ENCODE measurements at regions not wholly inside any gene's neighbourhood (a gene's known extent, or its start where the extent isn't known, plus 50 kb on each side); places are given as distances from the start of the nearest gene placed in this dataset.

DNA sequence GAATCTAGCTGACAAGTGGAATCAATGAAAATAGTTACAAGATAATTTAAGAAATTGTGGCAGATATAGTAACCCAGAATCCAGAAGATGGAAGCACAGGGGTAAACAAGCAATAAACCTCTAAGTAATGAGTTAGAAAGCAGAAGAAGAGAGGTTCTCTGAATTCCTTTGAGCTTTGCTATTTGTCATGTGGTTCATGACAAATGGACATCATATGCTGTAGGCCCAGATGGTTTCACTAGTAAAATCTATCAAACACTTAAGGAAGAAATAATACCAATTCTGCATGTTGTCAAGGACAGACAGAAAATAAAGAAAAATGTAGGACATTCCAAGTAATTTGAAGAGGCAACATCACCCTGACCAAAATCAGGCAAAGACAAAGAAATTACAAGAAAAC, 480.8 kb upstream of the INTU start:
- no peak for DNase-seq (ENCODE audit: low read depth, low spot score)
- Histone ChIP-seq H3K9ac (ENCODE audit: insufficient read length, low read depth) (no peak overlapping the region), H3K9me3 (ENCODE audit: insufficient read depth, low read length) (no peaks in the 10 kb centered on the region), H3K36me3 (ENCODE audit: insufficient read depth, insufficient read length, low read length) (no peaks in the 10 kb centered on the region), H3K4me1 (ENCODE audit: insufficient read depth, insufficient read length) (no peaks in the 10 kb centered on the region), H3K27me3 (ENCODE audit: insufficient read depth, insufficient read length) (no peaks in the 10 kb centered on the region), H3K4me3 (ENCODE audit: insufficient read length, low read depth) (no peak overlapping the region)
- TF ChIP-seq ZNF274 (IDR thresholded peaks at IDR 0.05; ENCODE audit: low read depth, low read length) (no peak), YY1 (IDR thresholded peaks at IDR 0.05; ENCODE audit: insufficient read depth, insufficient read length) (no peak), SUZ12 (IDR thresholded peaks at IDR 0.05; ENCODE audit: extremely low read depth, insufficient read depth, insufficient read length) (no peak)

DNA sequence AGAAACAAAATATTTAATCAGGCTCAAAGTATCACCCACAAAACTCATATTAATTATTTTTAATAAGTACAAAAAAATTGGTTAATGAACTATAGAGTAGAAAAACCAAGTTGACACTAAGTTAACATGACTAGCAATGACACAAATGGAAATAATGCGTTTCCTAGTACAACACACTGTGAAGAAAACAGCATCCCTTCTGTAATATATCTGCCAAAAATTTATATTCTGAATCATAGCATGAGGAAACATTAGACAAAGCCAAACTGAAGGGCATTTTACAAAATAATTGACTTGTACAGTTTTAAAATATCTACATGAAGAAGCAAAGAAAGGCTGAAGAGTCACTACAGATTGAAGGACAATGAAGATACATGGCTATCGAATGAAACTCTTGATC, 477.6 kb upstream of the INTU start:
- H3K4me3 ChIP-seq (ENCODE audit: insufficient read length, low read depth): no peak overlapping the region
- no peak overlapping the region for H3K9ac ChIP-seq (ENCODE audit: insufficient read length, low read depth)
- H3K27me3 ChIP-seq (ENCODE audit: insufficient read depth, insufficient read length): no peaks in the 10 kb centered on the region
- no peaks in the 10 kb centered on the region for H3K36me3 ChIP-seq (ENCODE audit: insufficient read depth, insufficient read length, low read length)
- no peaks in the 10 kb centered on the region for H3K4me1 ChIP-seq (ENCODE audit: insufficient read depth, insufficient read length)
- H3K9me3 ChIP-seq (ENCODE audit: insufficient read depth, low read length): no peaks in the 10 kb centered on the region
- TF ChIP-seq ZNF274 (IDR thresholded peaks at IDR 0.05; ENCODE audit: low read depth, low read length) (no peak), YY1 (IDR thresholded peaks at IDR 0.05; ENCODE audit: insufficient read depth, insufficient read length) (no peak), SUZ12 (IDR thresholded peaks at IDR 0.05; ENCODE audit: extremely low read depth, insufficient read depth, insufficient read length) (no peak)
- no peak for DNase-seq (ENCODE audit: low read depth, low spot score)

DNA sequence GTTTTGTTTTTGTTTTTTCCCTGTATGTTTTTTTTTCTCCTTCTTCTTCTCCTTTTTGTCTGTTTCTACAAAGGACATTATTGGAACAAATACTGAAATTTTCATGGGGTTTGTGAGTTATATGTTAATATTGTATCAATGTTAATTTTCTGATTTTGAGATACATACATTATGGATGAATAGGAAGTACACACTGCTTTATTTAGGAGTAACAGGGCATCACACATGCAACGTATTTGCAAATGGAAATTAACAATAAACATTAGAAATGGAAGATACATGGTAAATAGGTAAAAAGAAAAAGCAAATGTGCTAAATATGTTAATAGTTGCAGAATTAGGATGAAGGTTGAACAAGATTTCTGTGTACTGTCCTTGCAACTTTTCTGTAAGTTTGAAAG, 477.2 kb upstream of the INTU start:
- H3K9me3 ChIP-seq (ENCODE audit: insufficient read depth, low read length): no peaks in the 10 kb centered on the region
- no peaks in the 10 kb centered on the region for H3K27me3 ChIP-seq (ENCODE audit: insufficient read depth, insufficient read length)
- no peaks in the 10 kb centered on the region for H3K36me3 ChIP-seq (ENCODE audit: insufficient read depth, insufficient read length, low read length)
- TF ChIP-seq SUZ12 (IDR thresholded peaks at IDR 0.05; ENCODE audit: extremely low read depth, insufficient read depth, insufficient read length): no peak
- no peak for TF ChIP-seq YY1 (IDR thresholded peaks at IDR 0.05; ENCODE audit: insufficient read depth, insufficient read length)
- TF ChIP-seq ZNF274 (IDR thresholded peaks at IDR 0.05; ENCODE audit: low read depth, low read length): no peak
- no peak overlapping the region for H3K4me3 ChIP-seq (ENCODE audit: insufficient read length, low read depth)
- H3K4me1 ChIP-seq (ENCODE audit: insufficient read depth, insufficient read length): no peaks in the 10 kb centered on the region
- DNase-seq (ENCODE audit: low read depth, low spot score): no peak
- no peak overlapping the region for H3K9ac ChIP-seq (ENCODE audit: insufficient read length, low read depth)

GRCh38 chr4:127162741-127163140, 470.0 kb upstream of the INTU start:
- Histone ChIP-seq H3K9ac (ENCODE audit: insufficient read length, low read depth) (no peak overlapping the region), H3K4me1 (ENCODE audit: insufficient read depth, insufficient read length) (no peaks in the 10 kb centered on the region), H3K36me3 (ENCODE audit: insufficient read depth, insufficient read length, low read length) (no peaks in the 10 kb centered on the region), H3K9me3 (ENCODE audit: insufficient read depth, low read length) (no peaks in the 10 kb centered on the region; the same call in 1 of the 2 replicates), H3K4me3 (ENCODE audit: insufficient read length, low read depth) (no peak overlapping the region), H3K27me3 (ENCODE audit: insufficient read depth, insufficient read length) (no peaks in the 10 kb centered on the region)
- DNase-seq (ENCODE audit: low read depth, low spot score): no peak
- TF ChIP-seq YY1 (IDR thresholded peaks at IDR 0.05; ENCODE audit: insufficient read depth, insufficient read length) (no peak), SUZ12 (IDR thresholded peaks at IDR 0.05; ENCODE audit: extremely low read depth, insufficient read depth, insufficient read length) (no peak), ZNF274 (IDR thresholded peaks at IDR 0.05; ENCODE audit: low read depth, low read length) (no peak)

DNA sequence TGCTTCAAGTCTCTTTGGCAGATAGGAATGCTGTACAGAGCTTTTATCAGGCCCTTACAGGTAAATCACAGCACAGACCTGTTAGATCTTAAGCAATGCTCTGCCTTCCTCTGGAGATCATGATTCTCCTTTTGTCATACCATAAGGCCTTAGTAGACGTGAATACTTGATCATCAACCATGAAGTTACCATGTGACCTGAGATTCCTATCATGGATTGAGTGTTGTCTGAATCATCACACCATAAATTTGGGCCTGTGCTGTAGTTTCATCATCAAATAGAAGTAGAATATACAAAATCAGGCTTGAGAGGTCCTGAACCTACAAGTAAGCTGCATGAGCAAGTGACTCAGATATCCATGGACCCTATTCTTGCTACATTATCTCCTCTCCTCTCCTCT, 466.8 kb upstream of the INTU start:
- no peak for DNase-seq (ENCODE audit: low read depth, low spot score)
- no peaks in the 10 kb centered on the region for H3K27me3 ChIP-seq (ENCODE audit: insufficient read depth, insufficient read length)
- no peaks in the 10 kb centered on the region for H3K4me1 ChIP-seq (ENCODE audit: insufficient read depth, insufficient read length)
- H3K4me3 ChIP-seq (ENCODE audit: insufficient read length, low read depth): no peak overlapping the region
- H3K36me3 ChIP-seq (ENCODE audit: insufficient read depth, insufficient read length, low read length): no peaks in the 10 kb centered on the region
- TF ChIP-seq ZNF274 (IDR thresholded peaks at IDR 0.05; ENCODE audit: low read depth, low read length) (no peak), YY1 (IDR thresholded peaks at IDR 0.05; ENCODE audit: insufficient read depth, insufficient read length) (no peak), SUZ12 (IDR thresholded peaks at IDR 0.05; ENCODE audit: extremely low read depth, insufficient read depth, insufficient read length) (no peak)
- H3K9me3 ChIP-seq (ENCODE audit: insufficient read depth, low read length): no peaks in the 10 kb centered on the region; the same call in 1 of the 2 replicates
- no peak overlapping the region for H3K9ac ChIP-seq (ENCODE audit: insufficient read length, low read depth)

DNA sequence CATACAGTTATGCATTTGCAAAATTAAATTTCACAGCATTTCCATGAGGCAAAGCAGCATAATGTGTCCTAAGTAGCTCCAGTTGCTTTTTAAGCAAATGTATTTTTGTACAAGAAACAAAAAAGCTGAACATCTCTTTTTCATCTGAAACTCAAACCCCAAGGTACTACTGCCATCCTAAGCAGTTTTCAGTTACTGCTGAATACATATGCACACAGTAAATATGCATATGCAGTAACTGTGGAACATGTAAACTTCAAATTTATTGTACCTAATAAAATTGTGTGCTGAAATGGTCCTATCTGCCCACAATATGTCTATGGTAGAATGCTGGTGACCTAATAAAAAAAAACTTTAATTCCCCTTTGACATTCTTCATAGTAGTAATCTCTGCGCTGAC, 458.6 kb upstream of the INTU start:
- no peak overlapping the region for H3K4me3 ChIP-seq (ENCODE audit: insufficient read length, low read depth)
- H3K9me3 ChIP-seq (ENCODE audit: insufficient read depth, low read length): no peaks in the 10 kb centered on the region
- no peak overlapping the region for H3K9ac ChIP-seq (ENCODE audit: insufficient read length, low read depth)
- H3K36me3 ChIP-seq (ENCODE audit: insufficient read depth, insufficient read length, low read length): no peaks in the 10 kb centered on the region
- H3K27me3 ChIP-seq (ENCODE audit: insufficient read depth, insufficient read length): no peaks in the 10 kb centered on the region
- no peak for TF ChIP-seq ZNF274 (IDR thresholded peaks at IDR 0.05; ENCODE audit: low read depth, low read length)
- TF ChIP-seq YY1 (IDR thresholded peaks at IDR 0.05; ENCODE audit: insufficient read depth, insufficient read length): no peak
- no peak for TF ChIP-seq SUZ12 (IDR thresholded peaks at IDR 0.05; ENCODE audit: extremely low read depth, insufficient read depth, insufficient read length)
- DNase-seq (ENCODE audit: low read depth, low spot score): no peak
- H3K4me1 ChIP-seq (ENCODE audit: insufficient read depth, insufficient read length): no peaks in the 10 kb centered on the region

DNA sequence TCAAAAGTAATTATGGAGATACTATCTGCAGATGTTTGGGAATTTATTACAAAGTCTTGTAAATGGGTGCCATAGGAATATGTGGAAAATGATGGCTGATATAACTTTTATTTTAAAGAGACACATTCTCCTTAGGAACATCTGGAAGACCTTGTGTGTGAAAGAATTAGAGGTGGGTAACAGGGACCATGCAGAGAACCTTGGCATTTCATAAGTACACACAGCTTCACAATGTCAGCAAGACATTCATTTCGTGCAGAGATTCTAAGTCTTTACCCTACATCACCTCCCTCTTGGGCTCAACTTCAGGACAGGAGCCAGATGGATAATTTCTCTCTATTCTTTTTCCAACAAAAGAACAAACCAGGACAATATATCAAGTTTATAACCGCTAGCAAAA, 458.1 kb upstream of the INTU start:
- Histone ChIP-seq H3K4me3 (ENCODE audit: insufficient read length, low read depth) (no peak overlapping the region), H3K9ac (ENCODE audit: insufficient read length, low read depth) (no peak overlapping the region), H3K9me3 (ENCODE audit: insufficient read depth, low read length) (no peaks in the 10 kb centered on the region), H3K27me3 (ENCODE audit: insufficient read depth, insufficient read length) (no peaks in the 10 kb centered on the region), H3K36me3 (ENCODE audit: insufficient read depth, insufficient read length, low read length) (no peaks in the 10 kb centered on the region), H3K4me1 (ENCODE audit: insufficient read depth, insufficient read length) (no peaks in the 10 kb centered on the region)
- no peak for DNase-seq (ENCODE audit: low read depth, low spot score)
- TF ChIP-seq YY1 (IDR thresholded peaks at IDR 0.05; ENCODE audit: insufficient read depth, insufficient read length) (no peak), ZNF274 (IDR thresholded peaks at IDR 0.05; ENCODE audit: low read depth, low read length) (no peak), SUZ12 (IDR thresholded peaks at IDR 0.05; ENCODE audit: extremely low read depth, insufficient read depth, insufficient read length) (no peak)
